ENCODE measurements at regions not wholly inside any gene's neighbourhood (a gene's known extent, or its start where the extent isn't known, plus 50 kb on each side); places are given as distances from the start of the nearest gene placed in this dataset.

- H3K27me3 ChIP-seq (ENCODE audit: control insufficient read depth, extremely low read depth, insufficient read depth, low read length), result no peaks in the 10 kb centered on the region
- H3K4me2 ChIP-seq (ENCODE audit: control insufficient read depth, extremely low read depth, insufficient read depth, low read depth, low read length), result no peak overlapping the region
- no peak overlapping the region for H3K9ac ChIP-seq (ENCODE audit: control insufficient read depth, extremely low read depth, insufficient read depth, low read length)
- no peaks in the 10 kb centered on the region for H4K20me1 ChIP-seq (ENCODE audit: control insufficient read depth, extremely low read depth, insufficient read depth, low read length)
- no peak for DNase-seq (ENCODE audit: low read depth, low spot score)
- no peak overlapping the region for H3K4me3 ChIP-seq (ENCODE audit: control insufficient read depth in 2 of 3, extremely low read depth in 1 of 3, insufficient read depth in 2 of 3, low read depth in 1 of 3, low read length in 3 of 3)
- TF ChIP-seq, protein P1, sequence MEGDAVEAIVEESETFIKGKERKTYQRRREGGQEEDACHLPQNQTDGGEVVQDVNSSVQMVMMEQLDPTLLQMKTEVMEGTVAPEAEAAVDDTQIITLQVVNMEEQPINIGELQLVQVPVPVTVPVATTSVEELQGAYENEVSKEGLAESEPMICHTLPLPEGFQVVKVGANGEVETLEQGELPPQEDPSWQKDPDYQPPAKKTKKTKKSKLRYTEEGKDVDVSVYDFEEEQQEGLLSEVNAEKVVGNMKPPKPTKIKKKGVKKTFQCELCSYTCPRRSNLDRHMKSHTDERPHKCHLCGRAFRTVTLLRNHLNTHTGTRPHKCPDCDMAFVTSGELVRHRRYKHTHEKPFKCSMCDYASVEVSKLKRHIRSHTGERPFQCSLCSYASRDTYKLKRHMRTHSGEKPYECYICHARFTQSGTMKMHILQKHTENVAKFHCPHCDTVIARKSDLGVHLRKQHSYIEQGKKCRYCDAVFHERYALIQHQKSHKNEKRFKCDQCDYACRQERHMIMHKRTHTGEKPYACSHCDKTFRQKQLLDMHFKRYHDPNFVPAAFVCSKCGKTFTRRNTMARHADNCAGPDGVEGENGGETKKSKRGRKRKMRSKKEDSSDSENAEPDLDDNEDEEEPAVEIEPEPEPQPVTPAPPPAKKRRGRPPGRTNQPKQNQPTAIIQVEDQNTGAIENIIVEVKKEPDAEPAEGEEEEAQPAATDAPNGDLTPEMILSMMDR (optimal IDR thresholded peaks at IDR 0.05 in 1 of 3, IDR thresholded peaks at IDR 0.05 in 1 of 3, conservative IDR thresholded peaks at IDR 0.05 in 1 of 3; ENCODE audit: extremely low read depth in 1 of 3, insufficient read depth in 2 of 3, low read length in 3 of 3), result no peak
- no peak for TF ChIP-seq EZH2 (IDR thresholded peaks at IDR 0.05; ENCODE audit: low read length)
- dilution Hi-C loops (cut with MboI; ENCODE audit: extremely low pct_ligation_motif_present, low sequenced_read_pairs), result no loop called here
- H2AFZ ChIP-seq (ENCODE audit: control insufficient read depth, low read length), result no peak overlapping the region
- H3K27ac ChIP-seq (ENCODE audit: control insufficient read depth, insufficient read depth, low read length), result no peak overlapping the region
- H3K9me3 ChIP-seq (ENCODE audit: control insufficient read depth, low read depth, low read length), result no peaks in the 10 kb centered on the region
- no peaks in the 10 kb centered on the region for H3K79me2 ChIP-seq (ENCODE audit: control insufficient read depth, insufficient read depth, low read length)
- no peak for FAIRE-seq
- peaks cover 5% of the 10 kb centered on the region for H3K4me1 ChIP-seq (ENCODE audit: control insufficient read depth, extremely low read depth, insufficient read depth, low read length)
- no peaks in the 10 kb centered on the region for H3K36me3 ChIP-seq (ENCODE audit: control insufficient read depth in 2 of 2, extremely low read depth in 1 of 2, insufficient read depth in 2 of 2, low read length in 2 of 2)
- H3K9me1 ChIP-seq (ENCODE audit: control insufficient read depth, extremely low read depth, insufficient read depth, low read length), result no peaks in the 10 kb centered on the region
Observed at GRCh38 chr1:14309984-14310383, 288.5 kb upstream of the KAZN start.

DNA sequence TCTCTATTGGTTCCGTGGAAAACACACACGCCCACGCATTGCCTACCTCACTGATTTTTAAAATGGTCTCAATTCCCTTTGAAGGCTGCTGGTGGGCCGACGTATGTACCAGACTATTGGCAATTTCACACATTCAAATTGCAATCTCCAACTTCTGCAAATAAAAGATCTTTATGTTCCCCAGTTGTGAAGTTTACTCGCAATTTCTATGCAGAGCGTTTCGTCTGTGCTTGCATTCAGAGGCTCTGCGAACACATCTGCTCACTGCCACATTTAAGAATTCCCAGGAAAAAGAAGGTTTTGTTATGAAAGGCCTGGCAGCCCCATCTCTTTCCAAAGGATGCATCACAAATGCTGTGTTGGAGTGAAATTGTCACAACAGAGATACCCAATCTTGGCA, 288.0 kb upstream of the KAZN start:
- H3K4me3 ChIP-seq (ENCODE audit: control insufficient read depth in 2 of 3, extremely low read depth in 1 of 3, insufficient read depth in 2 of 3, low read depth in 1 of 3, low read length in 3 of 3), result no peak overlapping the region
- DNase-seq (ENCODE audit: low read depth, low spot score), result no peak
- FAIRE-seq, result no peak
- no peak overlapping the region for H3K9ac ChIP-seq (ENCODE audit: control insufficient read depth, extremely low read depth, insufficient read depth, low read length)
- H3K79me2 ChIP-seq (ENCODE audit: control insufficient read depth, insufficient read depth, low read length), result no peaks in the 10 kb centered on the region
- H3K9me1 ChIP-seq (ENCODE audit: control insufficient read depth, extremely low read depth, insufficient read depth, low read length), result no peaks in the 10 kb centered on the region
- dilution Hi-C loops (cut with MboI; ENCODE audit: extremely low pct_ligation_motif_present, low sequenced_read_pairs), result no loop called here
- peaks cover under 1% of the 10 kb centered on the region for H3K4me1 ChIP-seq (ENCODE audit: control insufficient read depth, extremely low read depth, insufficient read depth, low read length)
- TF ChIP-seq EZH2 (IDR thresholded peaks at IDR 0.05; ENCODE audit: low read length), result no peak
- TF ChIP-seq, protein P1 (optimal IDR thresholded peaks at IDR 0.05 in 1 of 3, IDR thresholded peaks at IDR 0.05 in 1 of 3, conservative IDR thresholded peaks at IDR 0.05 in 1 of 3; ENCODE audit: extremely low read depth in 1 of 3, insufficient read depth in 2 of 3, low read length in 3 of 3), result no peak
- no peak overlapping the region for H3K4me2 ChIP-seq (ENCODE audit: control insufficient read depth, extremely low read depth, insufficient read depth, low read depth, low read length)
- H3K9me3 ChIP-seq (ENCODE audit: control insufficient read depth, low read depth, low read length), result no peaks in the 10 kb centered on the region
- no peak overlapping the region for H2AFZ ChIP-seq (ENCODE audit: control insufficient read depth, low read length)
- H4K20me1 ChIP-seq (ENCODE audit: control insufficient read depth, extremely low read depth, insufficient read depth, low read length), result no peaks in the 10 kb centered on the region
- no peaks in the 10 kb centered on the region for H3K27me3 ChIP-seq (ENCODE audit: control insufficient read depth, extremely low read depth, insufficient read depth, low read length)
- no peaks in the 10 kb centered on the region for H3K36me3 ChIP-seq (ENCODE audit: control insufficient read depth in 2 of 2, extremely low read depth in 1 of 2, insufficient read depth in 2 of 2, low read length in 2 of 2)
- no peak overlapping the region for H3K27ac ChIP-seq (ENCODE audit: control insufficient read depth, insufficient read depth, low read length)
